ENCODE measurements at regions not wholly inside any gene's neighbourhood (a gene's known extent, or its start where the extent isn't known, plus 50 kb on each side); places are given as distances from the start of the nearest gene placed in this dataset.
"Not testable (repeated sequence)": the region's sequence is repeated elsewhere in the genome, so short reads cannot be mapped to it uniquely, and the experiment has no call there.

GRCh38 chr2:125371867-125372266 is 1284.1 kb upstream of the GYPC start:
- no peak for DNase-seq

GRCh38 chr2:125373293-125373692 is 1282.7 kb upstream of the GYPC start:
- no peak for DNase-seq

- DNase-seq, result no peak
Measured at GRCh38 chr2:125386074-125386473, 1269.9 kb upstream of the GYPC start.

- DNase-seq, result peak; percentile 12
Measured at GRCh38 chr2:125397535-125398251, 1258.3 kb upstream of the GYPC start.

GRCh38 chr2:125398738-125399524 is 1257.0 kb upstream of the GYPC start:
- no peak for DNase-seq

GRCh38 chr2:125405816-125406215 is 1250.1 kb upstream of the GYPC start:
- no peak for DNase-seq

- no peak for DNase-seq
Measured at GRCh38 chr2:125408874-125409538, 1247.0 kb upstream of the GYPC start.

- no peak for DNase-seq
Measured at GRCh38 chr2:125418483-125418882, 1237.5 kb upstream of the GYPC start.

GRCh38 chr2:125422198-125422770 is 1233.7 kb upstream of the GYPC start:
- not testable (repeated sequence) for DNase-seq

GRCh38 chr2:125424266-125424785 is 1231.6 kb upstream of the GYPC start:
- no peak for DNase-seq

GRCh38 chr2:125427721-125428315 is 1228.1 kb upstream of the GYPC start:
- no peak for DNase-seq

GRCh38 chr2:125444106-125444505 is 1211.9 kb upstream of the GYPC start:
- no peak for DNase-seq

- DNase-seq, result no peak
Measured at GRCh38 chr2:125445495-125445894, 1210.5 kb upstream of the GYPC start.

- no peak for DNase-seq
Measured at GRCh38 chr2:125450092-125450491, 1205.9 kb upstream of the GYPC start.

GRCh38 chr2:125455110-125455509 is 1200.8 kb upstream of the GYPC start:
- DNase-seq, result no peak

- DNase-seq, result no peak
Measured at GRCh38 chr2:125456693-125457363, 1199.1 kb upstream of the GYPC start.

- DNase-seq, result no peak
Measured at GRCh38 chr2:125471963-125472362, 1184.0 kb upstream of the GYPC start.

- no peak for DNase-seq
Measured at GRCh38 chr2:125479143-125479636, 1176.8 kb upstream of the GYPC start.

GRCh38 chr2:125490308-125490707 is 1165.7 kb upstream of the GYPC start:
- no peak for DNase-seq

- no peak for DNase-seq
Measured at GRCh38 chr2:125491663-125492062, 1164.3 kb upstream of the GYPC start.

GRCh38 chr2:125512313-125512712 is 1143.6 kb upstream of the GYPC start:
- DNase-seq, result no peak

GRCh38 chr2:125516496-125517109 is 1139.4 kb upstream of the GYPC start:
- peak; percentile 25 for DNase-seq
